Ectodermal cell (in vitro differentiated cells): ENCODE measurements at regions not wholly inside any gene's neighbourhood (a gene's known extent, or its start where the extent isn't known, plus 50 kb on each side); places are given as distances from the start of the nearest gene placed in this dataset.

Experiments used
- H3K27ac ChIP-seq: 2 replicates; pipeline ENCODE4 v1.7.0; 2013; ENCODE audit warnings: mild to moderate bottlenecking, low read depth, low read length; ENCODE audit not compliant: insufficient read depth, poor library complexity, severe bottlenecking
- H3K27me3 ChIP-seq: 2 replicates; pipeline ENCODE4 v1.7.0; 2013; ENCODE audit warnings: mild to moderate bottlenecking, low read length; ENCODE audit not compliant: insufficient read depth, control insufficient read depth, poor library complexity, severe bottlenecking
- H3K36me3 ChIP-seq: one replicate; pipeline ENCODE4 v1.7.0; 2013; ENCODE audit warnings: low read length; ENCODE audit not compliant: control insufficient read depth, insufficient read depth
- H3K4me1 ChIP-seq: one replicate; pipeline ENCODE4 v1.7.0; 2013; ENCODE audit warnings: low read length; ENCODE audit not compliant: control insufficient read depth, insufficient read depth
- H3K4me3 ChIP-seq: 2 replicates; pipeline ENCODE4 v1.7.0; 2013; ENCODE audit warnings: low read depth, low read length, control low read depth; ENCODE audit not compliant: insufficient read depth
- H3K9me3 ChIP-seq: 2 replicates; pipeline ENCODE4 v1.7.0; 2013; ENCODE audit warnings: mild to moderate bottlenecking, low read length, moderate library complexity; ENCODE audit not compliant: control insufficient read depth
- WGBS, 2 experiments: methylation state at CpG; one replicate each; pipeline ENCODE4 v1.1.7; 2013; ENCODE audit warnings: missing lambda C conversion rate in 2 of 2; 5-methylcytosine and 5-hydroxymethylcytosine counted together

GRCh38 chr10:30782537-30783461, 153.2 kb upstream of the LYZL2 start:
- Histone ChIP-seq H3K4me1 (no peaks in the 10 kb centered on the region), H3K36me3 (no peaks in the 10 kb centered on the region), H3K27ac (no peak overlapping the region), H3K9me3 (no peaks in the 10 kb centered on the region), H3K4me3 (no peak overlapping the region), H3K27me3 (no peaks in the 10 kb centered on the region)
- WGBS, 2 experiments = 92 to 93% methylated on average over 14 to 15 of the region's 15 CpGs

GRCh38 chr10:30782157-30782536, 152.6 kb upstream of the LYZL2 start:
- H3K27ac ChIP-seq = no peak overlapping the region
- no peaks in the 10 kb centered on the region for H3K9me3 ChIP-seq
- 84 to 88% methylated on average over 7 of the region's 7 CpGs for WGBS, 2 experiments
- no peaks in the 10 kb centered on the region for H3K36me3 ChIP-seq
- no peaks in the 10 kb centered on the region for H3K4me1 ChIP-seq
- no peaks in the 10 kb centered on the region for H3K27me3 ChIP-seq
- no peak overlapping the region for H3K4me3 ChIP-seq

GRCh38 chr10:30781670-30782121, 152.1 kb upstream of the LYZL2 start:
- Histone ChIP-seq H3K36me3 (no peaks in the 10 kb centered on the region), H3K9me3 (no peaks in the 10 kb centered on the region), H3K27me3 (no peaks in the 10 kb centered on the region), H3K4me1 (no peaks in the 10 kb centered on the region), H3K4me3 (no peak overlapping the region), H3K27ac (no peak overlapping the region)
- WGBS, 2 experiments = 91% methylated on average over 12 of the region's 12 CpGs

- Histone ChIP-seq H3K9me3 (no peaks in the 10 kb centered on the region), H3K4me3 (no peak overlapping the region), H3K27me3 (no peaks in the 10 kb centered on the region), H3K4me1 (no peaks in the 10 kb centered on the region), H3K27ac (no peak overlapping the region), H3K36me3 (no peaks in the 10 kb centered on the region)
- 0 to 1% methylated on average over 1 of the region's 1 CpG for WGBS, 2 experiments
Observed at GRCh38 chr10:30778769-30779168, 149.2 kb upstream of the LYZL2 start.

GRCh38 chr10:30775779-30776591, 146.4 kb upstream of the LYZL2 start:
- Histone ChIP-seq H3K36me3 (no peaks in the 10 kb centered on the region), H3K9me3 (no peaks in the 10 kb centered on the region), H3K27ac (no peak overlapping the region), H3K4me1 (no peaks in the 10 kb centered on the region), H3K4me3 (no peak overlapping the region), H3K27me3 (no peaks in the 10 kb centered on the region)
- 78 to 81% methylated on average over 10 of the region's 10 CpGs for WGBS, 2 experiments

GRCh38 chr10:30774261-30774660, 144.7 kb upstream of the LYZL2 start:
- no peaks in the 10 kb centered on the region for H3K9me3 ChIP-seq
- no peaks in the 10 kb centered on the region for H3K4me1 ChIP-seq
- no peak overlapping the region for H3K27ac ChIP-seq
- H3K27me3 ChIP-seq = no peaks in the 10 kb centered on the region
- WGBS, 2 experiments = 91 to 93% methylated on average over 10 of the region's 10 CpGs
- no peaks in the 10 kb centered on the region for H3K36me3 ChIP-seq
- no peak overlapping the region for H3K4me3 ChIP-seq

GRCh38 chr10:30773501-30773900, 143.9 kb upstream of the LYZL2 start:
- H3K27me3 ChIP-seq = no peaks in the 10 kb centered on the region
- no peak overlapping the region for H3K4me3 ChIP-seq
- no peaks in the 10 kb centered on the region for H3K4me1 ChIP-seq
- WGBS, 2 experiments = 71 to 87% methylated on average over 1 of the region's 1 CpG
- no peaks in the 10 kb centered on the region for H3K9me3 ChIP-seq
- no peak overlapping the region for H3K27ac ChIP-seq
- H3K36me3 ChIP-seq = no peaks in the 10 kb centered on the region

GRCh38 chr10:30770816-30771215, 141.3 kb upstream of the LYZL2 start:
- Histone ChIP-seq H3K36me3 (no peaks in the 10 kb centered on the region), H3K9me3 (no peaks in the 10 kb centered on the region), H3K4me3 (no peak overlapping the region), H3K4me1 (no peaks in the 10 kb centered on the region), H3K27me3 (no peaks in the 10 kb centered on the region), H3K27ac (no peak overlapping the region)
- 66 to 75% methylated on average over 1 of the region's 1 CpG for WGBS, 2 experiments

GRCh38 chr10:30770229-30770628, 140.7 kb upstream of the LYZL2 start:
- Histone ChIP-seq H3K36me3 (no peaks in the 10 kb centered on the region), H3K27ac (no peak overlapping the region), H3K27me3 (no peaks in the 10 kb centered on the region), H3K9me3 (no peaks in the 10 kb centered on the region), H3K4me1 (no peaks in the 10 kb centered on the region), H3K4me3 (no peak overlapping the region)
- 96 to 97% methylated on average over 2 of the region's 2 CpGs for WGBS, 2 experiments

- 95 to 96% methylated on average over 16 of the region's 16 CpGs for WGBS, 2 experiments
- Histone ChIP-seq H3K36me3 (no peaks in the 10 kb centered on the region), H3K9me3 (no peaks in the 10 kb centered on the region), H3K4me1 (no peaks in the 10 kb centered on the region), H3K27ac (no peak overlapping the region), H3K4me3 (no peak overlapping the region), H3K27me3 (no peaks in the 10 kb centered on the region)
Observed at GRCh38 chr10:30769361-30769760, 139.8 kb upstream of the LYZL2 start.
